GM12892 (cell line): ENCODE measurements at regions not wholly inside any gene's neighbourhood (a gene's known extent, or its start where the extent isn't known, plus 50 kb on each side); places are given as distances from the start of the nearest gene placed in this dataset.

ENCODE experiments used
- DNase-seq: peaks from one replicate; pipeline ENCODE4 v3.0.0; 2011; ENCODE audit not compliant: insufficient read length
- FAIRE-seq: peaks from 2 replicates; lab custom pipeline; 2011; peaks lifted over from hg19 to GRCh38; lab: Jason Lieb, UNC
- POLR2A ChIP-seq: IDR thresholded peaks from 2 replicates; pipeline ENCODE4 v1.6.1; 2011; ENCODE audit warnings: low read depth, low read length, control low read depth
- POLR2AphosphoS5 ChIP-seq: IDR thresholded peaks from 2 replicates; pipeline ENCODE4 v1.6.1; 2011; ENCODE audit warnings: low read depth, low read length, control low read depth
- TAF1 ChIP-seq: IDR thresholded peaks from 2 replicates; pipeline ENCODE4 v1.6.1; 2011; ENCODE audit warnings: low read depth, mild to moderate bottlenecking, control low read depth, low read length, borderline replicate concordance

DNA sequence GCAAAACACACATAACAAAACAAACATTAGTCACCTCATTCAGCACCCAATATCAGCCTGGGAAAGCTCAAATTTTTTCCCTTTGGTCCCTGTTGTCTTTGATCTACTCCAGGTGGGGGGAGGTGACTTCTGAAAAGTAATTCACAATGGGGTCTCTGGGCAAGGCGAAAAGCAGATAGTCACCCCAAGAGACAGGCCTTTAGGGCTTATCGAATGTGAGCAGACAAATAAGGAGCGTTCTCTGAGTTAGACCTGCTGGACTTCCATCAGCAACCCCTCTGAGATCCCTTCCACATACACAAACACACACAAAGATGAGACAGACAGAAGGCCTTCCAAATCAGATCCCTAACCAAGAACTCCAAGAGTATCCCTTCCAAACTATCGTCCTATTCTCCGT lies 171.0 kb upstream of the SMAD3 start:
- TF ChIP-seq POLR2A (no peak), TAF1 (no peak), POLR2AphosphoS5 (no peak)
- FAIRE-seq: no peak
- no peak for DNase-seq

DNA sequence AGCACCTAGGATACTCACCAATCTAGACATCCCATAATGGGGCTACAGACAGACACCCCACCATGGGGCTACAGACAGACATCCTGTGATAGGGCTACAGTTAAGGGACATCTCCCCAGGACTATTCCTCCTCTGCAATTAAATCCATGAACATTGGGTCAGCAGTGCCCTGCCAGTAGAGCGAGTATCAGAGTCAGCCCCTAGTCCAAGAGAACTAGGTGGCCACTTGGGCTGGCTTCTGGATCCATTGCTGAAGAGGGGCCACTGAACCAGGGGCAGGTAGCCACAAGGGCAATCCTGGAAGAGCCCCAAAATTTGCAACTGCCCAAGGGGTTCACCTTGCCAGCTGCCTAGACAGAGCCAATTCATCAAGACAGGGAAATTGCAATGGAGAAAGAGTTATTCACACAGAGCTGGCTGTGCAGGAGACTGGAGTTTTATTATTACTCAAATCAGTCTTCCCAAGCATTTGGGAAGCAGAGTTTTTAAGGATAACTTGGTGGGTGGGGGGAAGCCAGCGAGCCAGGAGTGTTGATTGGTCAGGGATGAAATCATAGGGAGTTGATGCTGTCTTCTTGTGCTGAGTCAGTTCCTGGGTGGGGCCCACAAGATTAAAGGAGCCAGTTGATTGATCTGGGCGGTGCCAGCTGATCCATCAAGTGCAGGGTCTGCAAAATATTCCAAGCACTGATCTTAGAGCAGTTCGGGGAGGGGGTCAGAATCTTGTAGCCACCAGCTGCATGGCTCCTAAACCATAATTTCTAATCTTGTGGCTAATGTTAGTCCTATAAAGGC lies 170.2 kb upstream of the SMAD3 start:
- no peak for DNase-seq
- FAIRE-seq: no peak
- TF ChIP-seq TAF1 (no peak), POLR2AphosphoS5 (no peak), POLR2A (no peak)

DNA sequence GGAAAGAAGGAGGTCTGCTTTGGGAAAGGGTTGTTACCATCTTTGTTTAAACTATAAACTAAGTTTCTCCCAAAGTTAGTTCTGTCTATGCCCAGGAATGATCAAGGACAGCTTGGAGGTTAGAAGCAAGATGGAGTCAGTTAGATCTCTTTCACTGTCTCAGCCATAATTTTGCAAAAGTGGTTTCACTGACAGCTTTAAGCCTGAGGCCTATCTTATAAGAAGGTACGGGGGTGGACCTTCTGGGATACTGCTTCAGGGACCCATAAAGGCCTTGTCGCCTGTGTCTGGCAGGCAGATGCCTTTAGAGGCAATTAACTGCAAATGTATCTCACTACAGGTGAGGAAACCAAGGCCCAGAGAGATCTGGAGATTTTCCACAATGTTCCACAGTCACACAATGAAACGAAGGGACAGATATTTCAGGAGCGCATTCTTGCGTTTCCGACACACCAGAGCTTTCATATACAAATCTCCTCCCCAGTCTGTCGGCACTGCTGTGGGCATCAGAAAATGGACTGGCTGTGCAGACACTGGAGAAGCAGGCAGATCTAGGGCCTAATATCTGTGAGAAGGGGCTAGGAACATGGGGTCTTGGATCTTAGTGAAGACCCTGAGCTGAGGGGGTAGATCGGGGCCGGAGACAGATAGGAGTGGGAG lies 169.5 kb upstream of the SMAD3 start:
- FAIRE-seq: no peak
- TF ChIP-seq TAF1 (no peak), POLR2AphosphoS5 (no peak), POLR2A (no peak)
- DNase-seq: no peak

DNA sequence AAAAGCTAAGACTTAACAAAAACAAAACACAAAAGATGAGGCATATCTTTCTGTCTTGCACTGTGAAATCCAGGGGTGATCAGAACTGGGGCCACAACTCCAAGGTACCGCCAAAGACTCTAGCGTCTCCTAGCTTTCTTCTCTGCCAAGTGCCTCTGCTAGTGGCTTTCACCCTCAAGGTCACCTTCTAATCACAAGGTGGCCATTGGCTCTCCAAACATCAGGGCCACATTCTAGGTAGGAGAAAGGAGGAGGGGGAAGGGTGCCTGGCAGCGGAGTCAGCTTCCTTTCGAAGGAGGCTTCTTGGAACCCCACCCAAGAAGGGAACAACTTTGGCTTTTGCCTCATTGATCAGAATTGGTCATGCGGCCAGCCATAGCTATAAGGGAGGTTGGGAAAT lies 168.8 kb upstream of the SMAD3 start:
- FAIRE-seq: no peak
- no peak for DNase-seq
- TF ChIP-seq POLR2AphosphoS5: no peak
- TF ChIP-seq POLR2A: no peak
- no peak for TF ChIP-seq TAF1

DNA sequence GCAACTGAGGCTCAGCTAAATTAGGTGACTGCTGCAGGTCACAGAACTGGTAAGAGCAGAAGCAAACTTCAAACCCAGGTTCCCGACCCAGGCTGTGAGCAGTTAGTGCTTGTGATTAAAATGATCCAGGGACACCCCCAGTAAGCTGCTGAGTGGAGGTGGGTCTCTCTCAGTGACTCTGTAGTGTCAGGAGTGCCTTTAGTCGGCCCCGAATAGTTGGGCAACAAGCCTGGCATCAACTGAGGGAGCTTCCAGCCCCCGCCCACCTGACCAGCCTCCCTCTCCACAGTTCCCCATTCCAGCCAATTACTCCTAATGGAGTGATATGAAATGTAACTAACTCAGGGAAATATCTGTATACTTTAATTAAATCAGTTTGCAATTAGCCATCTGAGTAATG lies 168.0 kb upstream of the SMAD3 start:
- no peak for FAIRE-seq
- TF ChIP-seq POLR2A (no peak), POLR2AphosphoS5 (no peak), TAF1 (no peak)
- no peak for DNase-seq

DNA sequence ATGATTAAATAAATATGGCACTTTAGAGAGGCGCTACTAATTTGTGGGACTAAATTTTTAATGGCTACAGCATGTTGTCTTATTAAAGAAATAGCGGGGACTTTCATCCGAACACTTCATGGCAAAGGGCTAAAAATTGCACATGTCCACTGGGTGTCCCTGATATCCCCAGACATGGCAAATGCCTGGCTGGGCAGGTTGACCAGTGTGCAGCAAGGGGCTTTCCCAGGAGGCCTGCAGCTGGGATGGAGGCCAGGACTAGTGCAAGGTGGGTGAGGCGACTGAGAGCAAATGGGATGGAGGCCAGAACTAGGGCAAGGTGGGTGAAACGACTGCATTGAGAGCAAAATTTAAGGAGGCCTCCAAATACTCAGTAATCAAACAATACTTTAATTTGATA lies 167.4 kb upstream of the SMAD3 start:
- TF ChIP-seq TAF1 (no peak), POLR2A (no peak), POLR2AphosphoS5 (no peak)
- FAIRE-seq (no peak), DNase-seq (no peak)

DNA sequence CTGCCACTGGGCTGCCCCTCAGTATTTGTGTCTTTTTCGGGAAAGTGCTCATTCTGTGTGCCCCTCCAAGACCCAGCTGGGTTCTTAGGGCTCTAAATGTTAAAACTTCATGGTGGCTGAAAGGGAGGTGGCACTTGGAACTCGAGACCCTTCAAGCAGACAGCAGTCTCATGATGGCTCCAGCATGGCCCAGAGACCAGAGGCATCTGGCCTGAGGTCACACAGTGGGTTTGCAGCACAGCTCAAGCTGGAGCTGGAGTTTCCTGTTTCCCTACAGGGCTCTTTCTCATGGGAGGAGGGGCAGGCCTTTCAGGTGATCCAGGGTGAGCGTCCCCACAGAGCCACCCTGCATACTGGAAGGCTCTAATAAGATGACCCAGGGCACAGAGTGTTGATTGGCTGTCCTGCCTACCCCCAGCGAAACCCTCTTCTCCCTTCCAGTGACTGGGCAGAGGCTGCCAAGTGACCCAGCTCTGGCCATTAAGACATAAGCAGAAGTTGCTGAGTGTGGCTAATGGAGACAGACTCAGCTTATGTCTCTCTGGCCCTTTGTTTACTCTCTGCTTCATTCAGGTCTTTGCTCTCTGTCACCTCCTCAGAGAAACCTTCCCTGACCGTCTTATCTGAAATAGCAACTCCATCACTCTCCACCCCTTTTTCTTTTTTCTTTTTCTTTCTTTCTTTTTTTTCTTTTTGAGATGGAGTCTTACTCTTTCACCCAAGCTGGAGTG lies 166.6 kb upstream of the SMAD3 start:
- no peak for FAIRE-seq
- no peak for DNase-seq
- TF ChIP-seq POLR2AphosphoS5 (no peak), POLR2A (no peak), TAF1 (no peak)

DNA sequence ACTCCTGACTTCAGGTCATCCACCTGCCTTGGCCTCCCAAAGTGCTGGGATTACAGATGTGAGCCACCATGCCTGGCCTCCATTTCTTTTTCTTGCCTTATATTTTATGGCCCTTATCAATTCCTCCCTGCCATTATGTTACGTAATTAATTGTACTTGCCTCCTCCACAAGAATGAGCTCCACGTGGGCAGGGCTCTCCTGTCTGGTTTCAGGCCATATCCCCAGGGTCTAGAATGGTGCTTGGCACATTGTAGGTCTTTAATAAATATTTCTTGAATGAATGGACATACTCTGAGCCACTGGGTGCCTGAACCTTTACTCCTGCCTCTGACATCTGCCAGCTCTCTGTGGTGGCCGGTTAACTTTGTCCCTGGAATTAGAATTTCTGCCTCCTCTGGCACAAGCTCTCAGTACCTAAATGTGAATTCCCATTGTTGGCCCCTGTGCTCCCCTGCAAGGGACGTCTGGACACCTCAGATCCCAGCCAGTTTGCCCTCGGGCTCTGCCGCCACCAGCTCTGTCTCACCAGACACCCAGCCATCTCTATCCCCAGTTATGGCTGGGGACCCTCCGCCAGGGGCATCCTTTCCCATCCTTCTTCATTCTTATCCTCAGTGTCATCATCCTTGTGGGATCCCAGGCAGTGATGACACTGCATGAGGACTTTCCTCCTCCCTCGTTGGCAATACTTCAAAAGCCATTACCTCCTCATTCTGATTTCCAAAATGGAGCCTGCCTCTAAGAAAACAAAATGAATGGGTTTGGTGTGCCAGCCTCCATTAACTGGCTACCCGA lies 165.6 kb upstream of the SMAD3 start:
- TF ChIP-seq TAF1: no peak
- no peak for TF ChIP-seq POLR2A
- no peak for TF ChIP-seq POLR2AphosphoS5
- FAIRE-seq: no peak
- no peak for DNase-seq

DNA sequence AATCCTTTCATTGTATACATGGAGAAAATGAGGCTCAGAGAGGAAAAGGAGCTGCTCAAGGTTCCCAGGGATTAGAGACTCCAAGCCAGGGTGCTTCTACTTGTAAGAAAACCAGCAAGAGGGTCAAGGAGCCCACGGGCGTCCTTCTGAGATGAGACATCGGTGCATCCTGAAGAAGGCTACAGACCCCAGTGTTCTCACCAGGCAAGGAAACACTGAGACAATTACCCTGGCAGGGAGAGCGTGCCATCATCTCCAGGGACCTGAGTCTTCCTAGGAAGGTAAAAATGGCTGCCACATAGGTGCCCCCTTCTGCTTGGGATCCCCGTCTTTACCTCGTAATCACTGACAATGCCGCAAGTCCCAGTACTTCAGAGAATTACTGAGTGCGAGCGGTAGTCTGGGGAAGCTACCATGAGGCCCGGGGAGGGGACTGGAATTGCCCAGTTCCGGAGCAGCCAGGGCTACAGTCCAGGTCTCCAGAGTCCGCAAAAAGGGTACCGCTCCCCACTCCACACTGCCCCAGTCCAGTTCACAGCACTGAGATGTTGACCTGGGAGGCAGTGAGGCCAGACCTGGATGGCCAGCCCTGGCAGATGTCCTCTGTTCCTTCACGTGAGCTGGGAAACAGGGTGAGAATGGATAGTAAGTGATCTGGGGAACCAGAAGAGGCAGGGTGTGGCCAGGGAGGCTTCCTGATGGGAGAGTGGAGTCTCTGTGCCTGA lies 164.7 kb upstream of the SMAD3 start:
- DNase-seq (no peak), FAIRE-seq (no peak)
- TF ChIP-seq POLR2AphosphoS5: no peak
- no peak for TF ChIP-seq TAF1
- TF ChIP-seq POLR2A: no peak

DNA sequence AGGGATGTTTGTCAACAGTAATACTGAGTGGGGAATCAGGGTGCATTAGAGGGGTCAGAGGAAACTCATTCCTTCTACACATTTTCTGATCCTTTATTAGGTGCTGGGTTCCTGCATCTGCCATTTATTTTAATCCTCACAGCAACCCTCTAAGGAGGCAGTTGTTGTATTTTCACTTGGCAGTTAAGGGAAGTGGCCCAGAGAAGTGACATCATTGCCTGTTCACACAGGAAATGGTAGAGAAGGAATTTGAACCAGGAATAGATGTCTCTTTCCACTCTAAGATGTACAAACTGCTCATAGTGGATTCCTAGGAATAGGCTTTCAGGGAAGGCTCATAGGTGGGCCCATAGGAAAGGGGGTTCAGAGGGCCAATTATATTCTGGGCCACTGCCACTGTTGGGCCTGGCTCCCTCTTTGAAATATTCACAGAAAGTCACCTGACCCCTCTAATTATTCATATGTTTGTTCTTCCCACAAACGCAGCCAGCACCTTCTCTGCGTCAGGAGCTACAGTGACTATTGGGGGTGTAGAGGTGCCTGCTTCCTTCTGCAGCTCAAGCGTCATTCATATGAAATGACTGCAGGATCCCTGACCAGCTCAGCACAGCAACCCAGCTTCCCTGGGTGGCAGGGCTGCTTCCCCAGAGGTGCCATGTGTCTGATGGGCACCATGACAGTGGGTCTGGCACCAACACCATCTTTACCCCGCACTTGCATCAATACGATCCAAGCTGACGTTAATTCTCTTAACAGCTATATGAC lies 163.9 kb upstream of the SMAD3 start:
- FAIRE-seq (no peak), DNase-seq (no peak)
- TF ChIP-seq POLR2AphosphoS5 (no peak), TAF1 (no peak), POLR2A (no peak)
